ENCODE measurements at regions not wholly inside any gene's neighbourhood (a gene's known extent, or its start where the extent isn't known, plus 50 kb on each side); places are given as distances from the start of the nearest gene placed in this dataset.

- TF ChIP-seq, protein P1, sequence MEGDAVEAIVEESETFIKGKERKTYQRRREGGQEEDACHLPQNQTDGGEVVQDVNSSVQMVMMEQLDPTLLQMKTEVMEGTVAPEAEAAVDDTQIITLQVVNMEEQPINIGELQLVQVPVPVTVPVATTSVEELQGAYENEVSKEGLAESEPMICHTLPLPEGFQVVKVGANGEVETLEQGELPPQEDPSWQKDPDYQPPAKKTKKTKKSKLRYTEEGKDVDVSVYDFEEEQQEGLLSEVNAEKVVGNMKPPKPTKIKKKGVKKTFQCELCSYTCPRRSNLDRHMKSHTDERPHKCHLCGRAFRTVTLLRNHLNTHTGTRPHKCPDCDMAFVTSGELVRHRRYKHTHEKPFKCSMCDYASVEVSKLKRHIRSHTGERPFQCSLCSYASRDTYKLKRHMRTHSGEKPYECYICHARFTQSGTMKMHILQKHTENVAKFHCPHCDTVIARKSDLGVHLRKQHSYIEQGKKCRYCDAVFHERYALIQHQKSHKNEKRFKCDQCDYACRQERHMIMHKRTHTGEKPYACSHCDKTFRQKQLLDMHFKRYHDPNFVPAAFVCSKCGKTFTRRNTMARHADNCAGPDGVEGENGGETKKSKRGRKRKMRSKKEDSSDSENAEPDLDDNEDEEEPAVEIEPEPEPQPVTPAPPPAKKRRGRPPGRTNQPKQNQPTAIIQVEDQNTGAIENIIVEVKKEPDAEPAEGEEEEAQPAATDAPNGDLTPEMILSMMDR (IDR thresholded peaks at IDR 0.05; ENCODE audit: low read length), result no peak
- no peak for TF ChIP-seq EZH2 (IDR thresholded peaks at IDR 0.05; ENCODE audit: borderline replicate concordance, low read length)
Observed at GRCh38 chr17:59485946-59486345, 79.5 kb upstream of the DHX40 start.

All from OCI-LY1 (cell line).